GM19397 (cell line): ENCODE measurements at regions not wholly inside any gene's neighbourhood (a gene's known extent, or its start where the extent isn't known, plus 50 kb on each side); places are given as distances from the start of the nearest gene placed in this dataset.
"Not testable (repeated sequence)": the region's sequence is repeated elsewhere in the genome, so short reads cannot be mapped to it uniquely, and the experiment has no call there.

Source experiments
- ATAC-seq: cut with Tn5 transposase; IDR thresholded peaks from one replicate; pipeline ENCODE4 v1.9.1; 2021; ENCODE audit warnings: mild to moderate bottlenecking, moderate library complexity; ENCODE audit not compliant: unreplicated experiment

DNA sequence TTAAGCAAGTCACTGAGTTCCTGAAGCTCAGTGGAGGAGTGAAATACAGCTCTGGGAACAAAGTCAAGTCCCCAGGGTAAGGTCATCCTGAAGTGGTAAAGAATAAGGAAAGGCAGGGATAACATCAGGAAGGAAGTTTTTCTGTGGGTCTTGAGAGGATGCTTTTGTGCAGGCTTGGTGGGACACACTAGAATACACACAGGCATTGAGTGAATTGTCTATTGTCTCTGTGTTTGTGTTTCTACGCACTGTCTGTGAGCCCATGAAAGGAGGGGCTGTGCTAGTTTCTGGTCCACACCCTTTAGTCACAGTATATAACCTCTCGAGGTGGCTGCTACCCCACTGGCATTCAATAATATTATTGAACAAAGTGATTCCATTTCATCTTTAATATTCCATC, 95.8 kb upstream of the ABCB5 start:
- no peak for ATAC-seq

DNA sequence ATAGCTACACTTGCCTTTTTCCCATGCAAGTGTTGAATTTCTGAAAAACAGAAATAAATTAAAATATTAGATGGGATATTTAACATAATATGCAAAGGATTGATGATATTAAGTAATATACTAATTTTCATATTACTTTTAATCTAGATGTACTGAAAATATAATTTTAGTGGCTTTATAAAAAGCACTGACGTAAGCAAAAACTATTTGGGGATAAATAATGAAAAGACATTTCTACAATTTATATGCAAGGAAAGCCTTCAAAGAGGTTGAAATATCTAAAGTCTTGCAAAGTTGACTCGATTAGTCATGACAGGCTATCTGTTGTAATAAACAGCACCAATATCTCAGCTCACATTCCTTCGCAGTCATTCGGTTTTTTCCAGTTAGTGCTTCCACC, 94.9 kb upstream of the ABCB5 start:
- ATAC-seq: no peak

DNA sequence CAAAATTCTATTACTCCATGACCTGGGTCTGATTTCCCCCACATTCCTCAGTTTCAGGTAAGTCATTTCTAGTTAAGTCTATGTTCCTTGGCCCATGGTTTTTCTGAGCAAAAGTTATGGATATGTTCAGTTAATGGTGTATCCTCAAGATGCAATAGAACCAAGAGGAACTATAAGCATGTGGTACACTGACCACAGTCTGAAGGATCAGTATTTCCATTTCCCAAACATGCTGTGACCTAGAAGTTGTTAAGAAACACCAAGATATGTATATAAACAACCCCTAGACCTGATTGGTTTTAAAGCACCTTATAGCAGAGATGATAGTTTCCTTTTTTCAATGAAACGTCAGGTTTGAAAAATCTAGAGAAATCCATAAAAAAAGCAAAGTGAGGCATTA, 94.2 kb upstream of the ABCB5 start:
- ATAC-seq: no peak

DNA sequence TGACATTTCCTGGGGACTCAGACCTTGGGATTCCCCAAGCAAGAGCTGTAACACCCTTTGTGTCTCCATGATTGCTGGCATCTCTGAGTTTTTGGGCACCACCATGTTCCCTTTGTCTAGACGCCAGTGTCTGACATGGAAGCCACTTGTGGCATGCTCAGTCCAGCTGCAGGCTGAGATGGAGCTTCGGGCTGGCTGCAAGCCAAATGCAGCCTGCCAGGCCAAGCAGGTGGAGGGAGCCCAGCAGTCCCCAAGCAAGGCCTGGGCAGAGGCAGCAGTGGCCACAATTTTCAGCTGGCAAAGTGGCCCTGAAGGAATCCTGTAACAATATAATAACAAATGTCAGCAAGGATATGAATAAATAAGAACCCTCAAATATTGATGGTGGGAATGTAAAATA, 86.2 kb upstream of the ABCB5 start:
- ATAC-seq: no peak

DNA sequence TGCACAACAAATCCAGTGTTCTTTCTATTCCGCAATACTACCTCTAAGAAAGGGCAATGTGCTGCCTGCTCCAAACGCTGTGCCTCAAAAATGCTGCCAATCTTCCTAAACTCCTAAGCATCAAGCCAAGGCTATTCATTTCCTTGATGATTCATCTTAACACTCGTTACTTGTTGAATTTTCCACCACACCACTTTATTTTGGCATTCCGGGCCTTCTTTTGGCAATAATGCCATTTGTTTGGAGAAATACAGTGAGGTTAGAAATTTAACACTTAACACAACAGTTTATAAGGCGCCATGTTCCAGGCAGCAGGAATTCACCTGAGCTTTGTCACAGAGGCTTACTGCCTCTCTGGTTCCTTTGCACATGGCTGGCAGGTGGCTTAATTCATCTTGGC, 82.6 kb upstream of the ABCB5 start:
- ATAC-seq: no peak

DNA sequence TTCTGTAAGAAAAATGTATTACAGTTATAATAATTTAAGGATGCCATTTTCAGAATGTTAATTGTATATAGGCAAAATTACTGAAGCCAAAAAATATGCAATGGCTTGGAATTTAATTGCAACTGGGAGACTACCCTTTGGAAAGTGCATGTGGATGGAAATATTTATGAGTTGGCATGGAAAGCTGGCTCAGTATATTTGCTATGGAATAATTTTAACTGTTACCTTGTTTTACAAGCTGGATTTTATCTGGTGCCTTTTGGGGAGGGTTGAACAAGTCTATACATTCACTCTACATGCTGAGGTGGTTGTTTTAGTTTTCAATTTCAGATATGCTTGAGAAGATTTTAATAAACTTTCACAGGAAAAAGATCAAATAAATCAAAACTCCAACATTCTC, 80.9 kb upstream of the ABCB5 start:
- no peak for ATAC-seq

DNA sequence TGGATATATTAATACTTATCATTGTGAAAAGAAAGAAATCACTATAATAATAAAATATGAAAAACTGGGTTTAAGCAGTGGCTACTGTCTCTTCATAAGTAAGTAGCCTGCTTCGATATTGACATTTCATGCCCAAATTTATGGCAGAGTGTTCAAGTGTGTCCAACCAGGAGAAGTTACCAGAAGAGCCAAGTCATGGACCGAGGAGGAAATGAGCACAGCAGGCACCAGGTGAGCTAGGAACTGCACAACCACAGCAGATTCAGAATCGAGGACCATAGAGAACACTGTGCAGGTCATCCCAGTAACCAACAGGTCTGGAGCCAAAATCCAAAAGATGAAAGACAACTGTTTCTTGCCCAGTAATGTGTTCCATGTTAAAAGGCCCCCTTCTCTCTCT, 79.9 kb upstream of the ABCB5 start:
- no peak for ATAC-seq

DNA sequence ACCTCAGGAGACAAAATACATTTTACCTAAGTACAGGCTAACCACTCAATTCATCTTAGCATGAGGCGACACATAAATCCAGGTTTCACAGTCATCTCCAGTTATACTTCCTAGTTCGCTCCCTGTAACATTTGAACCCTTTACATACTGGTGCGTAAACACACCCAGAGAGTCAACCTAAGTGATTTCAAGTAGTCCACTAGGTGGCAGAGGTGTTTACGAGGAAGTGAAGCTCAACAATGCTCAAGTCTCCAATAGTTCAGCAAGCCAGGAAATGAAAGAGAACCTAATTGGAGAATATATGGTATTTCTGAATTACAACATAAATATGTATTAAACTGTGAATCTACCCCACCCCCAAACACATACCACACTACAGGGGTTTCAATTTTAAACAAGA, 76.3 kb upstream of the ABCB5 start:
- ATAC-seq: no peak

DNA sequence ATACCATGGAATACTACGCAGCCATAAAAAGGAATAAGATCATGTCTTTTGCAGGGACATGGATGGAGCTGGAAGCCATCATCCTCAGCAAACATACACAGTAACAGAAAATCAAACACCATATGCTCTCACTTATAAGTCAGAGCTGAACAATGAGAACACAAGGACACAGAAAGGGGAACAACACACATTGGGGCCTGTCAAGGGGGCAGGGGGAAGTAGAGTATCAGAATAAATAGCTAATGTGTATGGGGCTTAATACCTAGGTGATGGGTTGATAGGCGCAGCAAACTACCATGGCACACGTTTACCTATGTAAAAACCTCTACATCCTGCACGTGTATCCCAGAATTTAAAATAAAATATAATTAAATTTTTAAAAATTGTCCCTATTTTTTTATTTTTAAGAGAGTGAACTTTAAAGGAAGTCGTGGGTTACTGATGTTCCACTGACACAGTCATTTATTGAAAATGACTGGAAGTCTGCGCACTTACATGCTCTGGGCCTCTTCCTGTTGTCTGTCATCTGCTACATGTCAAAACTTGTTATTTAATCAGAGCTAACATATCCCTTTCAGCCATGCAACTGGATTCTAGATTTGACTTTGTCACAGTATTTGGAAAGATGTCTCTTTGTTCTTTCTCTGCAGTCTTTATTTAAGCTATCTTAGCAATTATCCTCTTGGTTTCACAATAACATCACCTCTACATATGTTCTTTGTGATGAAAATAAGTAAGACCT, 73.7 kb upstream of the ABCB5 start:
- no peak for ATAC-seq

DNA sequence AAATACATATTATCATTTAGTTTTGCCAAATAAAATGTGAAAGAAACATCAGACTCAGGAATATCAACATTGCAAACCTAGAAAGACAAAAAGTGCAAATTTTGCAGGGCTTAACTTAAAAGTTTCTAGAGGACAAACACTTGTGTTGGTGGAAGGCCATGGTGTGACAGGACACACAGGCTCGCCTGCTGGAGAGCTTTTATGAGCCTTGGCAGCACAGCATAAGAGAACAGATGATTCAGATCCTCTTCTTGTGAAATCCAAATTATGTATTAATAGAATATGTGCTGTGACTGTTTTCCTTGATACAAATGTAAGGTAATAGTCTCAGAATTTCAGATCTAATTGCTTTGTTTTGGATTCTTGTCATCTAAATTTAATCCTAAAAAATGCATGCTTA, 72.9 kb upstream of the ABCB5 start:
- no peak for ATAC-seq

DNA sequence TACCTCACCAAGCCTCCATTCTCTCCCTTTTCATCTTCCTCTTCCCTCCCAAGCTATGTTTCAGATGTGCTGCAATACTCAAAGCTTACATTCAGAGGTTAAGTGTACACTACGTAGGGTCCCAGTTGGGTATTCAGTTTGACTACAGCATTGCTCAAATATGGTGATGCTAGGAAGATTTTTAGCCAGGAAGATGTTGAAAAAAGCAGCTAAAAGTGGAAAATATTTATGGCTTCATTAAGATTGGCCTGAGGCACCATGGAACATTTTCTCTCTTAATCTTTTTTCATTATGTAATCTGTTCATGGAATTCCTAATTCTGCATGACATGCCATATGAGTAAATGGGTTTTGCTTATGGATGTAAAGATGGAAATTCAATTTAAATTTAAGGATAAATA, 72.0 kb upstream of the ABCB5 start:
- no peak for ATAC-seq

DNA sequence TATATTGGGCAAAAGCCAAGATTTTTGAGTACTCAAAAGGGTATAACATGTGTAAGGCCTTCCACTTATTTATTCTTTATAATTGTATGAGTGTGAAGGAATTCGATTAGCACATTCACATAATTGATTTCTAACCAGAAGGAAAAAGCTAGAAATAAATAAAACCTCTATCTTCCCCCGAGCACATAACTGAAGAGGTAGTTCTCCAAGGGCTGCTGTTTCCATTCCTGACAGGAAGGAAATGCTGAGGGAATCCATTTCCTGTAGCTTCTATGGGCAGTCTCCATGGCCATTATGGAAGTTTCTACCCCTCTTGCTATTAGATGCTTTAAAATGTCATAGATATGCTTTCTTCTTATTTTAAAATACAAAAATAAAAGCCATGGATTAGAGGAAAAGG, 70.5 kb upstream of the ABCB5 start:
- no peak for ATAC-seq

DNA sequence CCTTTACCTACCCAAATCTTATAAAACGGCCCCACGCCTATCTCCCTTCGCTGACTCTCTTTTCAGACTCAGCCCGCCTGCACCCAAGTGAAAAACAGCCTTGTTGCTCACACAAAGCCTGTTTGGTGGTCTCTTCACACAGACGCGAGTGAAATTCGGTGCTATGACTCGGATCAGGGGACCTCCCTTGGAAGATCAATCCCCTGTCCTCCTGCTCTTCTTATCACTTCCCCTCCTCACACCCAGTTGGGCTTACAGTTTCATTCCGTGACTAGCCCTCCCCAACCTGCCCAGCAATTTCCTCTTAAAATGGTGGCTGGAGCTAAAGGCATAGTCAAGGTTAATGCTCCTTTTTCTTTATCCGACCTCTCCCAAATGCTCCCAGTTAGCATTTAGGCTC, 68.5 kb upstream of the ABCB5 start:
- ATAC-seq: not testable (repeated sequence)

DNA sequence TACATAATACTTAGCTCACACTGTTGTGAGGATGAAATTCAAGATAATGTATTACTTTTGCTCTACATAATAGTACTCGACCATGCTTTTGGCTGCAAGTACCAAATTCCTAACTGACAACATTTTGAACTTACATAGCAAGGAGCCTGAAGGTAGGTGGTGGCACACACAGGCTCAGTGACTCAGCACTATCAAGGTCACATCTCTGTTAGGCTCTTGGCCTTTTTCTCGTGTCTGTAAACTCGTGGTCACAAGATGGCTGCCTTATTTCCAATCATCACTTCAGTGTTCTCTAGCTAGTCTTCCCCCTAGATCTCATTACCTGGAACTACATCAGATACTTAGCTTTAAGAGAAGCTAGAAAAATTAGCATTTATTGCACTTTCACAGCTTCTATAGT, 61.4 kb upstream of the ABCB5 start:
- ATAC-seq: no peak

DNA sequence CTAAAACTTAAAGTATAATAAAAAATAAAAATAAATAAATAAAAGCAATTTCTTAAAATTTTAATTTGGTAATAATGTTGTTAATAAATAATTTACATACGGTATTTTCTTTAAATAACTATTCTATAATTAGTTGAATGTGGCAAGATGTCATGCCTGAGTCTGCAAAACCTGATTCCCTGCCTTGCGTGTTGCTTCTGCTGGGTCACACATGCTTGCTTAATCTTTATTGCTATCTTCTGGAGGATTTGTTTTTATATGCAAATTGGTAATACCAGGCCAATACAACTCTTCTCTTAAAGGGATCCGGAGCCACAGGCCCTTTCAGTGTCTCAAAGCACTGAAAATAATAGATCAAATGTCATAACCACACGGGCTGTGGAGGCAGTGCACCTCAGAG, 59.4 kb upstream of the ABCB5 start:
- ATAC-seq: no peak

DNA sequence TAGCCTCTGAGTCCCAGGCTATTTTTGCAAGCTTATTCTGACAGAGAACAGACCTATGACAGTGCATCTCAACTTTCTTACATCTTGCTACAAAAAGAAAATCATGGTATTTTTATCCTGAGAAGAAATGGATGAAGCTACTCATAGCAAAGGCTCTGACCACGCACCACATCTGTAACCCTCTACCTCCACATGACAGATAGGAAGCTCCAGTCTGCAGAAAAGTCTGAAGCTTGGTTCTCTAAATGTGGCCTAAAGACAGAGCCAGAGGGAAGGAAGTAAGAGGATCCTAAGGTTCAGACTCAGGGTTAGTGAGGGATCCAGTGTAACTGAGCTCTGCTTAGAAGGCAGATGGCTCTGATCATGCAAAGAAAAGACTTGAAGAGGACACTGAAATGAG, 58.4 kb upstream of the ABCB5 start:
- no peak for ATAC-seq

DNA sequence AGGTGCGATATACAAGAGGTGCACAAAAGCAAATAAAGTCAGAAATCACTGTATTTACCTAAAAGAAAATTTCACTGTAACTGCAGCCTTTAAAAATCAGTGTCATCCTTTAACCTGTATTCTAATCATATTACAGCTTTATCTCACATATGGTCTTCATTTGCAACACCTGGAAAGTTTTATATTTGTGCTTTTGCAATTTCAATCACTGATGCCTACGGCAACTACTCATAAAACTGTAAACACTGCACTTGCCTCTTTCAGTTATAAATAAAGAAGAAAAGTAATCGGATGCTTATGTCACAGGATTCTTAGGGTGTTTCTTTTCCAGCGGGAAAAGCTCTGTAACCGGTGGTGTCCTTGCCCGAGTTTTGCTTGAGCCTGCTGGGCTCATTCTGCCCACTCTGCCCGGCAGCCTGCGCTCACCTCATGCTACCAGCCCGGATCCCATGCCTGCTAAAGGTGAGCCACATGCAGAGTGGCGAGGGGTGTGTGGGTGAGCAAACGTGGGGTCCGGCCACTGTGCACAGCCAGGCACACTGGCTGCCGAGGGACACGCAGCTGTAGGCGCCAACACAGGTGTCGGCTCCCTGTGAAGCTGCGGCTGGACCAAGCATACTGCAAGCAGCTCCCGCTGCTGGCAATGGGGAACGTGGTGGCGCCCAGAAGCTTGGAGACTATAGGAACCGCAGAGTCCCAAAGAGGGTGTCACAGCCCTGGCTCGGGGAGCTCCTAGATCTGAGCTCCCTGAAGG, 56.3 kb upstream of the ABCB5 start:
- ATAC-seq: no peak

DNA sequence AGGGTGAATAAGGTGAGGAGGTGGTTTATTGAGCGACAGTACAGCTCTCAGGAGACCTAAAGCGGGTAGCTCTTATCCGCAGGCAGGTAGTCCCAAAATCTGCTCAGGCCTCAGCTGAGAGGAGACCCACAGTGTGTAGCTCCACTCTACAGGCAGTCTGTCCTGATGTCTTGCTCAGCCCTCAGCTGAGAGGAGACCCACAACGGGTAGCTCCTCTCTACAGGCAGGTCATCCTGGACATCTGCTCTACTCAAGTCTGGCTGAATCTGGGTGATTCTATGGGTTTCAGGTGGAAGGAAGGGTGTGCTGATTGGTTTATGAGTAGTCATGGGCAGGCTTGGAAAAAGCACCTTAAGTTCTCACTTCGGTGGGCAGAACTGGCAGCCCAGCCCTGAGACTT, 55.6 kb upstream of the ABCB5 start:
- no peak for ATAC-seq

DNA sequence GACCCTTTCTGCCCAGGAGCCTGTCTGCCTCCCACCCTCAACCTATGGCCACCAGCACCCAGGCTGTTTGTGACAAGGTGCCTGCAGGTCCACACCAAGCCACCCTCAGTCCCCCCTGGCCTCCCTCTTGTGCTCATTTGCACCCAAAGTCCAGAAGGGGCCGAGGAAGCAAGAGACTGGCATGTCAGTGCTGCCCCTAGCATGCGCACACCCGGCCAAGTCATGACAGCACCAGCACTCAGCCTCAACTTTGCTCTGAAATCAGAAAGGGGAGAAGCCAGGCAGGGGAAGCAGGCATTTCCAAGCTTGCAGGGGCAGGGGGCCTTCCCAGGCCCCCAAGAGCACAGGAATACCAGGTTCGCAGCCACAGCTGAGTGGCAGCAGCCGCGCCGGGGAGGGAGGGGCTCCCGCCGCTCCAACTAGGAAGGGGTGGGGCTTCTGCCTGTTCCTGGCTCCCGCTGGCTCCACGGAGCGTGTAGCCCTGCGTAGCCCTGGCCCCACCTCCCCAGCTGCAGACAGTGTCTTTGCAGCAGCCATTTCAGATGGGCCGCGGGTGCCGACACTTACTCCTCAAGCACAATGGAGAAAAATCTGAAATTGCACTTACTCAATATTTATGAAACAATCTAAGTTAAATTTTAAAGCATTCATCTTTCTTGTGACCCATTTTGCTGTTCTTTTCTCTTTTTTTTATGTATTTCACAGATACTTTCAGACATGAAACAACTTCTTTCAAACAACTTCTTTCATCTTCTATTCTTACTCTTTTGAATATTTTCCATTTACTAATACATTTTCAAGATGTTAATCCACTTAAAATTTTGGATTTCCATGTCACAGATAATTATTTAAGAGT, 54.9 kb upstream of the ABCB5 start:
- no peak for ATAC-seq

DNA sequence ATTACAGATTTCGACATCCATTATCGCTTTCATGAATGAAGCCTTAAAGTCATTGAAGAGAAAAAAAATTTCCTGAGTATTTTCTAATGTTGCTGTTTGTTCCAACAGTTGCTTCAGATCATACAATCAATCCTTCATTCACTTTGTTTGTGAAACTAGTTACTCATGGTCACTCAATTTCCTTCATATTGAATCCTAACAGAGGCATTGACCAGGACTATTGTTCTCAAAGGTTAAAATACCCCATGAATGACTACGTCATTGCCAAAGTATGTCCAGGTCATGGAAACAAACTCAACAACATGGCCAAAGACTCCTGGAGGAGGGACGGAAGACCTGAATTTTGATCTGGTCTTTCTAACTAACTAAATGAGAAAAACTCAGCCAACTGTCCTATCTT, 54.0 kb upstream of the ABCB5 start:
- no peak for ATAC-seq

DNA sequence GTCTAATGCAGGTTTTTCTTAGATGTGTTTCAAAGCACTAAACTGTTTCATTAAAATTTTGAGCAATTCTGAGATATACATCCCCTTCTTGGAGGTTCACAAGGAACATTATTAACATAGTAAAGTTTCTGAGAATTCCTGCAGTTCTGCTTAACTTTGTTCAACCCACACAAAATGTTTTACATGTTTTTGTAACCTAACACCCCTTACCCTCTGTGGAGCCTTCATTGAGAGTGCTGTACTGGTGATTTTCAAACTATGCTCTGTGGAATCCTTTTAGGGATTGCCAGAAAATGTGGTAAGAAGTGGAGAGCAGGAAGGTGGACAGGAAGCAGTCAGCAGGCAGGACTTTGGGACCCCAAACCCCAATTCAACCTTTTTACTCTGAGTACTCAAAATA, 53.6 kb upstream of the ABCB5 start:
- no peak for ATAC-seq

DNA sequence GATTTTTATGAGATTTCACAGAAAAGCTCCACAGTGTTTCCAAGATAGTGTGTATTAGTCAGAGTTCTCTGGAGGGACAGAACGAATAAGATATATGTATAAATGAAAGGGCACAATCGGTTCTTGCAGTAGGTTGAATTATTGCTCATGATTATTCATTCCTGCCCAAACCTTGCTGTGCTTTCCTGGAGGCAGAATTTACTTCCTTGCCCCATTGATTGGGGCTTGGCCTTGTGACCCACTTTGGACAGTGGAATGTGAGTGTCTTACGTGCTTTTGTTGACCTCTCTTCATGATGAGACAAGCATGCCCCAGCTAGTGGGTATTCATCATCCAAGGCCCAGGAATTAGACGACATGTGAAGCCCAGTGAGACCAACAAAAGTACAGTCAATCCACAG, 53.0 kb upstream of the ABCB5 start:
- no peak for ATAC-seq
